ENCODE measurements at regions not wholly inside any gene's neighbourhood (a gene's known extent, or its start where the extent isn't known, plus 50 kb on each side); places are given as distances from the start of the nearest gene placed in this dataset.

GRCh38 chr3:174681784-174682183 is 177.3 kb upstream of the NAALADL2 start:
- H3K79me2 ChIP-seq (ENCODE audit: insufficient read depth), result no peaks in the 10 kb centered on the region
- ChIA-PET POLR2A (no interaction called here), CTCF (no interaction called here)
- no peak for TF ChIP-seq TEAD4 (IDR thresholded peaks at IDR 0.05; ENCODE audit: borderline replicate concordance, insufficient read depth)
- TF ChIP-seq GATA2 (CRISPR knock-in tag; IDR thresholded peaks at IDR 0.05), result no peak
- TF ChIP-seq CHD2 (IDR thresholded peaks at IDR 0.05; ENCODE audit: low read length, partially characterized antibody), result no peak
- no peak for TF ChIP-seq JUND (IDR thresholded peaks at IDR 0.05)
- no peak for TF ChIP-seq EP300 (IDR thresholded peaks at IDR 0.05; ENCODE audit: borderline replicate concordance in 1 of 2, low read depth in 1 of 2, low read length in 1 of 2)
- TF ChIP-seq TAF1 (IDR thresholded peaks at IDR 0.05; ENCODE audit: borderline replicate concordance, low read depth, low read length), result no peak
- no peak for TF ChIP-seq NRF1 (IDR thresholded peaks at IDR 0.05; ENCODE audit: low read depth, low read length)
- TF ChIP-seq USF1 (IDR thresholded peaks at IDR 0.05; ENCODE audit: borderline replicate concordance, low read depth), result no peak
- TF ChIP-seq FOXM1 (IDR thresholded peaks at IDR 0.05; ENCODE audit: low read depth), result no peak
- TF ChIP-seq TCF12 (IDR thresholded peaks at IDR 0.05), result no peak
- H3K4me2 ChIP-seq, result no peak overlapping the region
- H3K9me2 ChIP-seq, result no peaks in the 10 kb centered on the region
- H3K4me3 ChIP-seq (ENCODE audit: low read depth in 2 of 2, low read length in 1 of 2), result no peak overlapping the region
- H3K27ac ChIP-seq (ENCODE audit: low read depth in 2 of 2, low read length in 1 of 2), result no peak overlapping the region
- no peaks in the 10 kb centered on the region for H3K36me3 ChIP-seq (replicated peaks in 1 of 2; ENCODE audit: control insufficient read depth in 1 of 2, insufficient read depth in 2 of 2, low read length in 1 of 2)
- no peak for DNase-seq
- 33% methylated on average over 1 of the region's 1 CpG for WGBS (ENCODE audit: low lambda C conversion rate)
- no peaks in the 10 kb centered on the region for H3K9me3 ChIP-seq
- H2AFZ ChIP-seq (ENCODE audit: low read depth), result no peak overlapping the region
- no peaks in the 10 kb centered on the region for H3F3A ChIP-seq (replicated peaks; ENCODE audit: insufficient read depth)
- no peaks in the 10 kb centered on the region for H3K4me1 ChIP-seq (ENCODE audit: control insufficient read depth in 1 of 2, insufficient read depth in 2 of 2, low read depth in 1 of 2, low read length in 1 of 2)
- no peaks in the 10 kb centered on the region for H3K27me3 ChIP-seq (ENCODE audit: insufficient read depth)
- no peak overlapping the region for H3K9ac ChIP-seq
- H4K20me1 ChIP-seq (ENCODE audit: insufficient read depth), result no peaks in the 10 kb centered on the region

- Histone ChIP-seq H3K4me1 (ENCODE audit: control insufficient read depth in 1 of 2, insufficient read depth in 2 of 2, low read depth in 1 of 2, low read length in 1 of 2) (no peaks in the 10 kb centered on the region), H3K27ac (ENCODE audit: low read depth in 2 of 2, low read length in 1 of 2) (no peak overlapping the region), H3F3A (replicated peaks; ENCODE audit: insufficient read depth) (no peaks in the 10 kb centered on the region), H3K36me3 (replicated peaks in 1 of 2; ENCODE audit: control insufficient read depth in 1 of 2, insufficient read depth in 2 of 2, low read length in 1 of 2) (no peaks in the 10 kb centered on the region), H3K9me2 (no peaks in the 10 kb centered on the region), H4K20me1 (ENCODE audit: insufficient read depth) (no peaks in the 10 kb centered on the region), H3K4me3 (ENCODE audit: low read depth in 2 of 2, low read length in 1 of 2) (no peak overlapping the region), H3K9ac (no peak overlapping the region), H3K9me3 (no peaks in the 10 kb centered on the region), H3K79me2 (ENCODE audit: insufficient read depth) (no peaks in the 10 kb centered on the region), H3K27me3 (ENCODE audit: insufficient read depth) (no peaks in the 10 kb centered on the region), H3K4me2 (no peak overlapping the region), H2AFZ (ENCODE audit: low read depth) (no peak overlapping the region)
- TF ChIP-seq RCOR1 (IDR thresholded peaks at IDR 0.05; ENCODE audit: low read length) (no peak), FOSL2 (IDR thresholded peaks at IDR 0.05; ENCODE audit: borderline replicate concordance, low read depth) (no peak), GATA2 (CRISPR knock-in tag; IDR thresholded peaks at IDR 0.05) (no peak), MAX (IDR thresholded peaks at IDR 0.05; ENCODE audit: low read depth) (no peak), TEAD4 (IDR thresholded peaks at IDR 0.05; ENCODE audit: borderline replicate concordance, insufficient read depth) (no peak), IRF3 (IDR thresholded peaks at IDR 0.05; ENCODE audit: low read depth, low read length) (no peak), EP300 (IDR thresholded peaks at IDR 0.05; ENCODE audit: borderline replicate concordance in 1 of 2, low read depth in 1 of 2, low read length in 1 of 2) (no peak), USF1 (IDR thresholded peaks at IDR 0.05; ENCODE audit: borderline replicate concordance, low read depth) (no peak), RAD21 (IDR thresholded peaks at IDR 0.05; ENCODE audit: low read length) (no peak), EZH2phosphoT487 (IDR thresholded peaks at IDR 0.05; ENCODE audit: borderline replicate concordance, low read depth) (no peak), RFX5 (IDR thresholded peaks at IDR 0.05; ENCODE audit: low read length) (no peak)
- DNase-seq, result no peak
- ChIA-PET CTCF (no interaction called here), POLR2A (no interaction called here)
- 78% methylated on average over 4 of the region's 4 CpGs for WGBS (ENCODE audit: low lambda C conversion rate)
Measured at GRCh38 chr3:174685796-174686195, 173.3 kb upstream of the NAALADL2 start.
